Neuronal stem cell (in vitro differentiated cells): ENCODE measurements at regions not wholly inside any gene's neighbourhood (a gene's known extent, or its start where the extent isn't known, plus 50 kb on each side); places are given as distances from the start of the nearest gene placed in this dataset.

Experiments used
- DNase-seq: peaks from one replicate; pipeline ENCODE4 v3.0.0-alpha.2; 2013; ENCODE audit warnings: low spot score
- H2AFZ ChIP-seq: one replicate; pipeline ENCODE4 v1.6.1; 2013; ENCODE audit warnings: mild to moderate bottlenecking, low read length, inconsistent platforms
- H2AK5ac ChIP-seq: 2 replicates; pipeline ENCODE4 v1.6.1; 2013; ENCODE audit warnings: low read depth, mild to moderate bottlenecking, inconsistent platforms, low read length, moderate library complexity, mixed read lengths
- H2BK120ac ChIP-seq: 2 replicates; pipeline ENCODE4 v1.6.1; 2013; ENCODE audit warnings: low read depth, mild to moderate bottlenecking, inconsistent platforms, low read length, moderate library complexity, mixed read lengths
- H2BK12ac ChIP-seq: one replicate; pipeline ENCODE4 v1.6.1; 2013; ENCODE audit warnings: low read length, inconsistent platforms
- H2BK15ac ChIP-seq: 2 replicates; pipeline ENCODE4 v1.6.1; 2013; ENCODE audit warnings: mild to moderate bottlenecking, low read length, inconsistent platforms, mixed read lengths
- H2BK5ac ChIP-seq: one replicate; pipeline ENCODE4 v1.6.1; 2013; ENCODE audit warnings: inconsistent platforms, mild to moderate bottlenecking, low read length, moderate library complexity
- H3K14ac ChIP-seq: one replicate; pipeline ENCODE4 v1.6.1; 2013; ENCODE audit warnings: low read length, inconsistent platforms
- H3K18ac ChIP-seq: 2 replicates; pipeline ENCODE4 v1.6.1; 2013; ENCODE audit warnings: low read length, inconsistent platforms
- H3K23ac ChIP-seq: 2 replicates; pipeline ENCODE4 v1.6.1; 2013; ENCODE audit warnings: low read depth, mild to moderate bottlenecking, mixed read lengths, low read length, inconsistent platforms; ENCODE audit not compliant: poor library complexity
- H3K27ac ChIP-seq: replicated peaks from 3 replicates; pipeline ENCODE4 v1.5.1; 2013; ENCODE audit warnings: low read length, inconsistent platforms
- H3K27me3 ChIP-seq, 3 experiments: 2 replicates each; pipeline ENCODE4 v1.6.1; 2013; ENCODE audit warnings: low read length in 3 of 3, mild to moderate bottlenecking in 2 of 3, inconsistent platforms in 1 of 3, low read depth in 1 of 3, mixed read lengths in 1 of 3, moderate library complexity in 1 of 3; ENCODE audit not compliant: control insufficient read depth in 3 of 3, insufficient read depth in 3 of 3
- H3K36me3 ChIP-seq, 2 donors: replicated peaks in 1 of 2; 2 replicates each; pipeline ENCODE4 v1.6.1; 2013; ENCODE audit warnings: low read length in 2 of 2; ENCODE audit not compliant: control insufficient read depth in 2 of 2, insufficient read depth in 2 of 2
- H3K4ac ChIP-seq: 2 replicates; pipeline ENCODE4 v1.6.1; 2013; ENCODE audit warnings: inconsistent platforms, mild to moderate bottlenecking, low read length, moderate library complexity
- H3K4me1 ChIP-seq, 2 donors: 1 replicate in 1 of 2; 2 replicates in 1 of 2; pipeline ENCODE4 v1.6.1; 2013; ENCODE audit warnings: low read length in 2 of 2, low read depth in 1 of 2; ENCODE audit not compliant: control insufficient read depth in 2 of 2, insufficient read depth in 1 of 2
- H3K4me2 ChIP-seq: one replicate; pipeline ENCODE4 v1.6.1; 2013; ENCODE audit warnings: mild to moderate bottlenecking, low read length, inconsistent platforms; ENCODE audit not compliant: insufficient read depth, poor library complexity, severe bottlenecking
- H3K4me3 ChIP-seq, 2 donors: 2 replicates each; pipeline ENCODE4 v1.5.1; 2013; ENCODE audit warnings: low read length in 2 of 2, mild to moderate bottlenecking in 2 of 2, inconsistent platforms in 1 of 2, moderate library complexity in 1 of 2
- H3K79me1 ChIP-seq: one replicate; pipeline ENCODE4 v1.6.1; 2013; ENCODE audit warnings: low read depth, mild to moderate bottlenecking, inconsistent platforms, low read length, moderate library complexity
- H3K9ac ChIP-seq: one replicate; pipeline ENCODE4 v1.6.1; 2013; ENCODE audit warnings: mild to moderate bottlenecking, low read depth, low read length, inconsistent platforms; ENCODE audit not compliant: poor library complexity
- H3K9me3 ChIP-seq, 2 donors: replicated peaks in 1 of 2; 2 replicates each; pipeline versions ENCODE3 to v1.6.1; 2013; ENCODE audit warnings: low read length in 2 of 2, mild to moderate bottlenecking in 2 of 2, inconsistent platforms in 1 of 2, low read depth in 1 of 2, mixed read lengths in 1 of 2, moderate library complexity in 1 of 2; ENCODE audit not compliant: control insufficient read depth in 2 of 2, insufficient read depth in 1 of 2
- H4K8ac ChIP-seq: one replicate; pipeline ENCODE4 v1.6.1; 2013; ENCODE audit warnings: low read depth, mild to moderate bottlenecking, inconsistent platforms, low read length, moderate library complexity
- H4K91ac ChIP-seq: one replicate; pipeline ENCODE4 v1.6.1; 2013; ENCODE audit warnings: low read length, low read depth, mild to moderate bottlenecking, inconsistent platforms; ENCODE audit not compliant: poor library complexity
- whole genome bisulfite sequencing, 2 donors: extraction: QIAGEN DNeasy Blood & Tissue Kit; methylation state at CpG; one replicate each; pipeline ENCODE4 v1.1.7; 2013; ENCODE audit warnings: missing lambda C conversion rate in 2 of 2, mixed read lengths in 1 of 2; ENCODE audit not compliant: insufficient read length in 2 of 2, insufficient replicate concordance in 1 of 2; ENCODE audit errors: extremely low coverage in 2 of 2; 5-methylcytosine and 5-hydroxymethylcytosine counted together

- WGBS, 2 donors, result no CpG with 5 or more reads among the region's 2 CpGs
- no peak for DNase-seq
- Histone ChIP-seq H3K79me1 (no peaks in the 10 kb centered on the region), H3K27ac (no peak overlapping the region), H3K27me3 (no peaks in the 10 kb centered on the region), H2AK5ac (no peak overlapping the region), H4K91ac (no peak overlapping the region), H2BK5ac (no peak overlapping the region), H4K8ac (no peak overlapping the region), H3K4ac (no peak overlapping the region), H3K23ac (no peak overlapping the region), H3K36me3 (no peaks in the 10 kb centered on the region), H3K18ac (no peak overlapping the region), H3K9me3 (no peaks in the 10 kb centered on the region), H3K14ac (no peak overlapping the region), H2AFZ (no peak overlapping the region), H3K4me2 (no peak overlapping the region), H2BK12ac (no peak overlapping the region), H2BK15ac (no peak overlapping the region), H3K4me3 (no peak overlapping the region), H2BK120ac (no peak overlapping the region), H3K4me1 (no peaks in the 10 kb centered on the region), H3K9ac (no peak overlapping the region)
Observed at GRCh38 chr1:208544794-208545193, 300.6 kb upstream of the PLXNA2 start.

- H2BK12ac ChIP-seq, result no peak overlapping the region
- H3K14ac ChIP-seq, result no peak overlapping the region
- DNase-seq, result no peak
- H3K9ac ChIP-seq, result no peak overlapping the region
- peaks cover 0 to 7% of the 10 kb centered on the region in 2 donors for H3K4me1 ChIP-seq
- no peak overlapping the region for H3K23ac ChIP-seq
- H3K4me2 ChIP-seq, result no peak overlapping the region
- H3K4ac ChIP-seq, result no peak overlapping the region
- no peak overlapping the region for H2BK15ac ChIP-seq
- no peak overlapping the region for H2BK5ac ChIP-seq
- H3K79me1 ChIP-seq, result no peaks in the 10 kb centered on the region
- H3K9me3 ChIP-seq, result no peaks in the 10 kb centered on the region
- H4K8ac ChIP-seq, result no peak overlapping the region
- no peaks in the 10 kb centered on the region for H3K27me3 ChIP-seq
- no peak overlapping the region for H2AK5ac ChIP-seq
- no CpG with 5 or more reads among the region's 4 CpGs for WGBS, 2 donors
- no peak overlapping the region for H2BK120ac ChIP-seq
- no peak overlapping the region for H3K27ac ChIP-seq
- H3K36me3 ChIP-seq, result no peaks in the 10 kb centered on the region
- no peak overlapping the region for H4K91ac ChIP-seq
- H2AFZ ChIP-seq, result no peak overlapping the region
- H3K4me3 ChIP-seq, result no peak overlapping the region
- H3K18ac ChIP-seq, result no peak overlapping the region
Observed at GRCh38 chr1:208551024-208551423, 306.8 kb upstream of the PLXNA2 start.

- no peak overlapping the region for H3K4me2 ChIP-seq
- H3K18ac ChIP-seq, result no peak overlapping the region
- no peak overlapping the region for H2BK5ac ChIP-seq
- H3K9ac ChIP-seq, result no peak overlapping the region
- H3K79me1 ChIP-seq, result no peaks in the 10 kb centered on the region
- H3K27ac ChIP-seq, result no peak overlapping the region
- WGBS, 2 donors, result no CpG with 5 or more reads among the region's 5 CpGs
- H3K4ac ChIP-seq, result no peak overlapping the region
- H4K91ac ChIP-seq, result no peak overlapping the region
- no peak for DNase-seq
- no peak overlapping the region for H4K8ac ChIP-seq
- no peak overlapping the region for H2BK12ac ChIP-seq
- H3K4me3 ChIP-seq, result no peak overlapping the region
- no peak overlapping the region for H2AK5ac ChIP-seq
- H2AFZ ChIP-seq, result no peak overlapping the region
- peaks cover 0 to 7% of the 10 kb centered on the region in 2 donors for H3K4me1 ChIP-seq
- H3K27me3 ChIP-seq, result no peaks in the 10 kb centered on the region
- H3K36me3 ChIP-seq, result no peaks in the 10 kb centered on the region
- no peak overlapping the region for H2BK120ac ChIP-seq
- no peaks in the 10 kb centered on the region for H3K9me3 ChIP-seq
- no peak overlapping the region for H3K23ac ChIP-seq
- H2BK15ac ChIP-seq, result no peak overlapping the region
- H3K14ac ChIP-seq, result no peak overlapping the region
Observed at GRCh38 chr1:208551633-208552320, 307.6 kb upstream of the PLXNA2 start.

GRCh38 chr1:208552928-208553327, 308.7 kb upstream of the PLXNA2 start:
- no peak overlapping the region for H3K4ac ChIP-seq
- H3K18ac ChIP-seq, result no peak overlapping the region
- H4K8ac ChIP-seq, result no peak overlapping the region
- no peak overlapping the region for H2BK15ac ChIP-seq
- no peak overlapping the region for H3K4me2 ChIP-seq
- H3K79me1 ChIP-seq, result no peaks in the 10 kb centered on the region
- no peak for DNase-seq
- H3K27ac ChIP-seq, result no peak overlapping the region
- no peak overlapping the region for H3K4me3 ChIP-seq
- no peak overlapping the region for H4K91ac ChIP-seq
- H3K9me3 ChIP-seq, result no peaks in the 10 kb centered on the region
- no peak overlapping the region for H2BK12ac ChIP-seq
- H2AK5ac ChIP-seq, result no peak overlapping the region
- H3K27me3 ChIP-seq, result no peaks in the 10 kb centered on the region
- no peak overlapping the region for H2AFZ ChIP-seq
- H3K36me3 ChIP-seq, result no peaks in the 10 kb centered on the region
- H3K23ac ChIP-seq, result no peak overlapping the region
- peaks cover 0 to 7% of the 10 kb centered on the region in 2 donors for H3K4me1 ChIP-seq
- H3K14ac ChIP-seq, result no peak overlapping the region
- no peak overlapping the region for H3K9ac ChIP-seq
- no peak overlapping the region for H2BK120ac ChIP-seq
- no peak overlapping the region for H2BK5ac ChIP-seq
